ENCODE measurements at regions not wholly inside any gene's neighbourhood (a gene's known extent, or its start where the extent isn't known, plus 50 kb on each side); places are given as distances from the start of the nearest gene placed in this dataset.

DNA sequence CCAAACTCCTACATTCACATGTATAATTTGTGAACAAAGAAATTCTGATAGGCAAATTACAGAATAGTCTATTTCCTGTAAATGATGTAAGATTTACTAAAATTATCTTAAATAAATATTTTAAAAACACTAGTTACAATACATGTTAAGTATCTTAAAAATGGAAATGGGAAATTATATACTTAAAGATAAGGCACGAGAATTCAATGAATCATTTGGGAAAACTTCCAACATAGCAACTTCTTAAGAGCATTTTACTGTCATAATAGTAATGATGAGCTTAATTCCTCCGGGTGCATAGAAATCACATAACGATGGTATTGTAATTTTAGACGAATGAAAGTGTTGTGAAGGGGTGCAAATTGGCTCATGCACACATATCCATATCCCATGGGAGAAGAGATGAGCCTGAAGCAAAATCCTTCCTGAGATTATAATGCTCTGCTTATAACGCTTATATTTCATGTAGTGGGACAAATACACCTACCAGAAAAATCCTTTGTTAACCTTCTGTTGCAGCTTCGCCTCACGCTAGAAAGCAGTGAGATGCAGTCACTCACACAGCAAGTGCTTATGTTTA lies 873.5 kb downstream of the PDHA2 start:
- no peak for DNase-seq

DNA sequence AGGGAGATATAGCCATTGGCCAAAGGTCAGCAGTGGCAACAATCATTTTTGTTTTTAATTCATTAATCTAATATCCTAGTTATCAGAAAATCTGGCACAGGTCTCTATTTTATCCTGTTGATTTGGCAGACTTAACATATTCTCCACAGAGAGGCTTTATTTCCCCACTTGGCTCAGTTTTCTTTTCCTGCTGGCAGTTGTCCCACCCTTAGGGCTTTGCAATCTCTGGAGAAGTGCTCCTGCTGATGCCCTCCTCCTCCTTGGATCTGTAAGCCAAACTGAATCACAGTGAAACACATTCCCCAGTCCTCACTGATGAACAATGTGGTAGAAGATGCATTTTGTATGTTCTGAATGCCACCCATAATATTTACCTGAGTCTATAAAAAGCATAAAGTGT lies 889.7 kb downstream of the PDHA2 start:
- DNase-seq, result no peak

DNA sequence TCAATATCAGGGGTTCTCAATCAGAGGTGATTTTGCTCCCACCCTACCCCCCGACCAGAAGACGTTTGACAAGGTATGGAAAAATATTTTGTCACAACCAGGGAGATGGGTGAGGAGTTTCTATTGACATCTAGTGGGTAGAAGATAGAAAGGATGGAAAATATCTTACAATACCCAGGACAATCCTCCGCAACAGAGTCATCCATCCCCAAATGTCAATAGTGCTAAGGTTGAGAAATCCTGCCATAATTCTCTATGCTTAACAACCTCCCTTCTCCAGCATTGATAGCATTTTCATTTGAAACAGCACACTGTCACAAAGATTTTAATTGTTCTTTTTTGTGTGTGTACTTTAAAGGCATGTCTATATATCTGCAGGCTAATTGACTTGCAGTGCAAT lies 890.5 kb downstream of the PDHA2 start:
- no peak for DNase-seq

DNA sequence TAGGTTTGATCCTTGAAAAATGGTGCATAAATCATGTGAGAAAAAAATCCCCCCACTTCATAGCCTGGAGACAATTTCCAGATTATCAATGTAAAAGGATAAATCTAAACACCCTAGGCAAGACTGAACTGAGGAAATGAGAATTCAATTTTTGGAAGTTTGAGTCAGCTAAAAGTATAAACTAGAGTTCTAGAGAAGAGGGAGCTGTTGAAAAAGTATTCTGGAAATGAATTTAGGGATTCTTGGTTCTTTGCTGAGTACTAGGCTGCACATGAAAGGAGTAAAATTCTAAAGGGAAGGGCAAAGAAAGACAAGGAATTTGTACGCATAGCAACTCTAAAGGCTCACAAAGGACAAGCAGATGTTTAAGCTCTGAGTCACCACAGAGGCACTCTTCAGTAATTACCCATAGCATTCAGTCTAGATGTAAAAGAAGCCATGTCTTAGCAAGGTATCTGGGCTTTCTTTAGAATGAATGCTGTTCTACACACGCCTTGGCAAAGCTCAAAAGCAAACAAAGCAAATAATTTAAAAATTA lies 896.5 kb downstream of the PDHA2 start:
- DNase-seq, result no peak

DNA sequence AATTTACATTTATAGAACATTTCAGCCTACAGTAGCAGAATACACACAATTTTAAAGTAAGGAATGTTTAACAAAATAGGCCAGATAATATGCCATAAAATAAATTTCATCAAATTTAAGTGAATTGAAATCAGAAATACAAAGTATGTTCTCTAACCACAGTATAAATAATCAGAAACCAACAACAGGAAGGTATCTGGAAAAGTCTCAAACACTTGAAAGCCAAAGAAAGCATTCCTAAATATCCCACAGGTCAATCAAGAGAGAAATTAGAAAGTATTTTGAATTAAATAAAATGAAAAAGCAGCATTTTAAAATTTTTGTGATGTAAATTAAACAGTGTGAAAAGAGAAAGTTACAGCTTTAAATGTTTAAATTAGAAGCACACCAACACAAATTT lies 899.2 kb downstream of the PDHA2 start:
- DNase-seq, result no peak

DNA sequence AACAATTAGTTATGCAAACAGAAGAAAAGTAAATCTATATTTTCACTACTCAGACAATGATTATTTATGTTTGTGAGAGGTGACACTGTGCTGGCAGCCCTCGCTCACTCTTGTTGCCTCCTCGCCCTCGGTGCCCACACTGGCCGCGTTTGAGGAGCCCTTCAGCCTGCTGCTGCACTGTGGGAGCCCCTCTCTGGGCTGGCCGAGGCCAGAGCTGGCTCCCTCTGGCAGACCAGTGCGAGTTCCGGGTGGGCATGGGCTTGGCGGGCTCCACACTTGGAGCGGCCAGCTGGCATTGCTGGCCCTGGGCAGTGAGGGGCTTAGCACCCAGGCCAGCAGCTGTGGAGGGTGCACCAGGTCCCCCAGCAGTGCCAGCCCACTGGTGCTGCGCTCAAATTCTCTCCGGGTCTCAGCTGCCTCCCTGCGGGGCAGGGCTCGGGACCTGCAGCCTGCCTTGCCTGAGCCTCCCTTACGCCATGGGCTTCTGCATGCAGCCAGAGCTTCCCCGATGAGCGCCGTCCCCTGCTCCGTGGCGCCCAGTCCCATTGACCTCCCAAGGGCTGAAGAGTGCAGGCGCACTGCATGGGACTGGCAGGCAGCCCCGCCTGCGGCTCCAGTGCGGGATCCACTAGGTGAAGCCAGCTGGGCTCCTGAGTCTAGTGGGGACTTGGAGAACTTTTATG lies 902.6 kb downstream of the PDHA2 start:
- no peak for DNase-seq

DNA sequence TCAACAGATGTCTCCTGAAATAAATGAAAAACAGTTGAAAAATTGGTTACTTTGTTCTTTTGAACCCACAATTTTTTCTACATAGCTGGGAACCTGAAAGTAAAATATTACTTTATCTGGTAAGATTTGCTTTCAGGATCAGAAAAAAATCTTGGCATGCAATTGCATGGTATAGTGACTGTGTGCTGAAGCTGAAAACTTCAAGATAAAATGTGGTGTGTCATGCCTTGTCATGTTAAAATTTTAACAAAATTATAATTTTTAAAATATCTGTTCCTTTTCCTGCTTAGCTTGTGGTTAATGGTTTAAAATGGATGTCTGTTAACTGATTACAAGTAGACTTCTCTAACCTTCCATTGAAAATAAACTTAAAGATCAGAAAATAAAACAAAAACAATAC lies 904.8 kb downstream of the PDHA2 start:
- DNase-seq, result no peak

DNA sequence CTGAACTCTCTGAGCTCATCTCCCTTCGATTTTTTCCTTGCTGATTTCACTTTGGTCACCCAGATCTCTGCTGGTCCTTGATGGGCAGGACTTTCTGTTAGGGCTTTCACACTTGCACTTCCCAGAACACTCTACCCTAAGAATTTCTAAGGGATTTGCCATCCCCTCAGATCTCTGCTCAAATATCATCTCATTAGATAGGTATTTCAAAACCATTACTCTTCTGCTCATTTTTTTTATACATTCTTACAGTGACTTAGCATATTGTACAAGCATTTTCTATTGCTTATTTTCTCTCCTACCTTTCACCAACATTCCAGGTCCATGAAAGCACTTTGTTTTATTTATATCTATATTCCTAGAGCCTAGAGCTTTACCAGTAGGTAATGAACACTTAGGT lies 913.3 kb downstream of the PDHA2 start:
- no peak for DNase-seq

DNA sequence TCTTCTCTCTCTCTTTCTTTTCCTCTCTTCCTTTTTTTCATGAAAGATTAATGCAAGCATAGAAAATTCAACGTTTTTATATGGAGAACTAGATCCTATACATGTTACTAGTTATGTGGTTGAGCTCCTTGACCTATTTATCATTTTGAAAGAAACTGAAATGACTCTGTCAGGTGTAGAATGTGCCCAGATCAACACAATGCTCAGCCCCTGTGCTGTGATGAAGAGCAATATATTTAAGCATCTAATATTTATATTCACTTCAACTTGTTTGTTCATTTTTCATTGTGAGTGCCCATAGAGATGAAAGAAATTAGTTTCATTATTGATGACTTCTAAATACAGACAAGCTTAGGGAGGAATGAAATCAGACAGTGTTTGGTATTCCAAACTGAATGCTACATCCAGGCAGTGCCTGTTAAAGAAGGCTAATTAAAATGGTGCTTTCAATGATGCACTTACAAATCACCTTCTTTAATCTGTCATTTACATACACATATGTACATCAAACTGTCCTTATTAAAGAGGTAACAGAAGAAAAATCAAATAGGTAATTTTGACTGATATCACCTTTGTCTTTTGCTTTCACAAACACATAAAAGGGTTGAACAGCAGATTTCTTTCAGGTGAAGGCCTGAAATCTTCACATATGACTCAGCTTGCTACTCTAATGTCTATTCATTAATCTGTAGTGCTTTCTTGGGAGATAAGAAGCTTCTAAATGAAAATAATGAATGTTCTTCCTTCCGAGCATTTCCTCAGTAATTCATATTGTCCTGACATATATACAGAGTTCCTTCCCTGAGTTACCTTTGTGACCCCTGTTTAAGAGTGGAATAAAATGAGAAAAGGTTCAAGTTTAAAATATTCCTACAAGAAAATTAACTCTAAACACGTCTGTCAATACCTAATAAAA lies 915.9 kb downstream of the PDHA2 start:
- no peak for DNase-seq

DNA sequence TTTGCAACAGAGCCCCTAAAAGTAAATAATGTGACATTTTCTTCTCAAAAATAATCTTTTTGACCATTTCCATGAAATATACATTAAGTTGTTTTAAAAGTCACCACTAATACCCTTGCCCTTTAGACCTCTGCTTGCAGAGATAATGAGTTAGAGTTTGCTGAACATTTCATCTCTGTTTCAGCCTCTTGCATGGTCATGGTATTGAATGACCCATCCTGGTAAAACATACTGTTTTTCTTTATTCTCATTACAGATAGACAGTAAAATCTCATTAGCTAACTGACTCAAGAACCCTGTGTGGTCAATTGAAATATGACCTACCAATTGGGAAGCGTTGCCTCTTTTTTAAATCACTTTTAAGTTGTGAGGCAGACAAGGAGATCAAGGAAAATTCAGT lies 916.7 kb downstream of the PDHA2 start:
- no peak for DNase-seq

DNA sequence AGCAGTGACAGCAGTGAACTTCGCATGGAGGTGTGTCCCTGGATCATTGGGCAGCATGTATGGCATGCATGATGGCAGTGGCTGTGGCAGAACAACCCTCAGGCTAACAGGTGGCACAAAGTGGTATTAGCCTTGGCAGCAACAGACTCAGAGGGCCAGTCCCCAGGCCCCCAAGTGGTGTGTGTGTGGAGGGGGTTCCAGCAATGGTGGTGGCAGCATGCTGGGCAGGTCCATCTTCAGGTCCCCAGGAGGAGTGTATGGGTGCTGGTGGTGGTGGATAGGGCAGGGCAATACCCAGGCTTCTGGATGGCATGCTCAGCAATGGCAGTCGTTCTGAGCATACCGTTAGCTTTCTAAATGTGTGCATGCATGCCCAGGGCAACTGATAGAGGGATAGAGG lies 923.7 kb downstream of the PDHA2 start:
- no peak for DNase-seq

DNA sequence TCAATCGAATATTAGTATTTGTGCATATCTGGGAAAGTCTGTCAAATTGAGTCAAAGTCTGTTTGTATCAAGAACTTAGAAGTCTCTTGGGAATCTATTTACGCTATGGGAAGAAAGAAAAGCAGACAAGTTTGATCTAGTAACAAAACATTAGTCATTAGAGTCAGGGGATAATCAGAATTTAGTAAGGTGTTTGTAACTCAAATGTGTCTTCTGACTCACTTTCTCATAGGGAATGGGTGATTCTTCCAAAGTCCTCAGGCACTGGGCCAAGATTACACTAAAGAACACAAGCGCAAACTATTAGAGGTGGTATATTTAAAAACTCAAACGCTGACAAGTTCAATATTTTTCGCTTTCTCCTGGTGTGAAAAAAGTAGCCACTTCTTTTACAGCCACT lies 926.5 kb downstream of the PDHA2 start:
- no peak for DNase-seq

DNA sequence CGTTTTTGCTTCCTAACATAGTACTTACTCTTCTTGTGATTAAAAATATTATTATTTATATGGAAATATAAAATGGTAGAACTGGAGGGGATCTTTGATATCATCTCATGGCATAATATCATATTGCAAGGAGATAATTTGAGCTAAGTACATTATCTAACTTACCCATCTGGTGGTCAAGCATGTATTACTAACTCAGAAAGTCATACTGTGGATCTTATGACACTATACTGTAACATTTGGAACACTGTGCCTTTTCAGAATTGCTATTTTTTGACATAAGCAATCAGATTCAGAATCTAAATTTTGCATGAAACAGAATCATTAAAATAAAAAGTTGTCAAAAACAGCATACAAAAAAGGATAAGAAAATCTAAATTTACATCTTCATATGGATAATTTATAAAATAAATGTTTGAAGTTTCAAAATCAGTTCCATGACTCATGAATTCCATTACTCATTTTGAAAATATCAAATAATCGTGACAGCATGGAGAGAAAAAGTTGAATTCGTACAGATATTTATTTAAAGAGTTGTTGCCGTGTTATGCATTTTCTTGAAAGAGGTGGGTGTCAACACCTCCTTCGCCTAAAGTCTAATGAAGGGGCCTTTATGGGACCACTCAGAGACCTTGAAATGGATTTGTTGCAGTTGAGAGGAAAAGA lies 928.1 kb downstream of the PDHA2 start:
- DNase-seq, result no peak

DNA sequence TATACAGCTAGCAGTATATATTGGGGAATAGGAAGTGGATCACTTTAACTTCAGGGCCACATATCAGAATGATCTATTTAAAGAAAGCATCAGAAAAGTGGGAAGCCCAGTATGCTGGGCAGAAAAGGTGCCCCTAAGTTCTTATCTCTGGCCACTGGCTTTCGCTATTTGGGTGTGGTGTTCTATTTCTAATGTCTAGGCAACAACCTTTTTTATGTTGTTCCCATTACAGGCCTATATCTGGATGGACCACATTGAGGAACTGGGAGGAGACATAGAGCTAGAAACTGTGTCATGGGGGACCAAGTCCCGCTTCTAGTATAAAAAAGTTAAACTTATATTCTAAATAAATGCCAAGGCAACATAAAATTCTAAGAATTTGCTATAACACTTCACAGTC lies 935.6 kb downstream of the PDHA2 start:
- no peak for DNase-seq

DNA sequence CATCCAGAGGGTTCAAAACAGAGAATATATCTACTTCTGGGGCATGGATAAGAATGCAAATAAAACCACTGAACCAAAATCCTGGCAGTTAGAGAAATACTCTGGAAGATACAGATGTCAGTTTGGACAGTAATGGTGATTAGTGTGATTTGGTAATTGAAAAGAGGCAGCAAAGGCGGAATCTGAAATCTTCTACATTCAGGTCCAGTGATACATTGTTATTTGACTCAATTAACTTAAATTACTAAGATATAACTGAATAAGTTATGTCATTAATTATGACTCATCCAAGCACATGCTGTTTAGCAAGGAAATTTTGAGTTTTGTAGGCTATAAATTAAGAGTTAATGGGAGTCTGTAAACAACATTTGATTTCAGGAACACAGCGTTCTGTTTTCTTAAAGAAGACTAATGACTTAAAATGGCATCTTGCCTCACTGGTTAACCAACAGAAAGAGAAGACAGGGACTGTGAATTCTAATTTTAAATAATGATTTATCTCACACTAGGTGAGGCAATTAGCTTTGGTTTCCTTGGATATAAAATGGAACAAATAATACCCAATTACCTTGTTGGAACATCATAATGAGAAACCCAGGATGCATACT lies 937.1 kb downstream of the PDHA2 start:
- DNase-seq, result no peak

DNA sequence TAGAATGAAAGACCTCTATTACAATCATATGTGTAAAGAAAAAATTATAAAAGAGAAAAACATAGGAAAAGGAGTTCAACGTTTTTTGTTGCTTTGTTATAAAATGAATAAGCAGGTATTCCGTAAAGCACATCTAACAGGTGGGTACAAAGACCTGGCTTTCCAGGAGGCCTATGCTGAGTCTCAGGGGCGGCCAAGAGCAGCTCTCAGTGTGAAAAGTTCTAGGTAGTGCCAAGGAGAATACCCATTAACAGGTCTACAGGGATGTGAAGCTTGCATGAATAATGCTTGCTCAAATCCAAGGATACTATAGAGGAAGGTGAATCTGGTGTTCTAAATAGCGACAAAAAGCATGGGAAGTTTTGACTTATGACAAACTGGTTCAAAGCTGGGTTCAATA lies 944.4 kb downstream of the PDHA2 start:
- DNase-seq, result no peak

DNA sequence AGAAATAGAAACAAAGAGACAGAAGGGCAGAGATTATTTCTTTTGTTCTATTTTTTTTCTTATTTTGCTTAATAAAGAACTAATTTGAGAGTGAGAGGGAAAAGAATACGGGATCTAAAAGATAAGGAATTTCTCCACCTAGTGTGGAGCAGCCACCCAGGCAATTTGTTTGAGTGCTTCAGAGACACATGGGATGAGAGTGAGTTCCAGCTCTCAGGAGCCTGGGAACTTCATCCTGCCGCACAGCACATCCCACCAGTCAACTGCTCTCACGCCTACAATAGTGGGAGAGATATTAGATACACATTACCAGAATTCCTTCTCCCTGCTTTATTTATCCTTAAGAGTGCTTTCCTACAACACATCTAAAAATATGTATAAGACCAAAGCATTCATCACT lies 946.4 kb downstream of the PDHA2 start:
- DNase-seq, result no peak

DNA sequence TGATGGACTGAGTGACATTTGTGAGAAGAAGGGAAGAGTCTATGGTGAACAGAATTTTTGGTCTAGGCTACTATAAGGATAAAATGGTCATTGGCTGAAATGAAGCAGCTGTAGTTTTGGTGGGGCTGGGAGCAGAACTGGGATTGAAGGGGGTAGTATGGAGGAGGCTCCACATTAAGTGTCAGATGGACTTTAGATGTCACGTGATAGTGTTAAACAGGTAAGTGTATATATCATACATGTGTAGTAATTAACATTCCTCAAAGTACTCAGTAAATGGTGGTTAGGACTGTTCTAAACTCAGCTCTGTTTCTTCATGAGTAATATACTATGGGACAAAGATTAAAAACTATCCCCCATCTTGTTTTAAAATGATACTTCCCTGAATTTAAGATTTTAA lies 947.9 kb downstream of the PDHA2 start:
- DNase-seq, result no peak

DNA sequence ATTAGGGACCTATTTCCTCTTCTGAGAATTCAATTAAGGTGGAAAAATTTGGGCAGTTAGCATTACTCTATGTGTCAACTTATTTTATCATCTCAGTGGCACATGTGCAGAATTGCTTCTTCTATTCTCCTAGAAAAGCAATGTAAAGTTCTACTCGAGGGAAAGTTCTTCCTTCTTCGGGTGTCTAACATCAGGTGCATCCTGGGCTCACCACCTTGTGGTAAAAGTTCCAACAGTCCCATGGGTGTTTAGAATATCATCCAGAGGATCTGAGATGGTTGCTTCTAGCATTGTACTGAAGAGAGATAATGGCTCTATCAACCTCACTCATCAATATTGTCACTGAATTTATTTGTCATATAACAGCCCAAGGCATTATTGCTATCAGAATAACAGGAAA lies 969.7 kb downstream of the PDHA2 start:
- no peak for DNase-seq

DNA sequence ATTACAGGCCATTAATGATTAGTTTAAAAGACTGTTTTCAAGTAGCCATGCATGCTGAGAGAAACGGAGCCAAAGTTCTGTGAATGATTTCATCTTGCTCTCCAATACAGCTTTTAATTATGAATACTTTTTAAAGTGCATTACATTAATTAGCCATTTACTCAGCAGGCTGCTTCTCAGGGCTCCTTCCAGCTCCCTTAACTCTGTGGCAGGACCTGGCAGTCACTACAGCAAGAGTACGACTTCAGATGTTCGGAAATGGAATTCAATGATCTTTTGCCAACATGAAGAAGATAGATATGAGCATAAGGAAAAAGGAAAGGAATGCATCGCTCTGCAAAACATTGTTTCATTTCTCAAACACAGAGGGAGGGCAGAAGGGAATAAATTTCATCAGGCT lies 987.2 kb downstream of the PDHA2 start:
- DNase-seq, result no peak

DNA sequence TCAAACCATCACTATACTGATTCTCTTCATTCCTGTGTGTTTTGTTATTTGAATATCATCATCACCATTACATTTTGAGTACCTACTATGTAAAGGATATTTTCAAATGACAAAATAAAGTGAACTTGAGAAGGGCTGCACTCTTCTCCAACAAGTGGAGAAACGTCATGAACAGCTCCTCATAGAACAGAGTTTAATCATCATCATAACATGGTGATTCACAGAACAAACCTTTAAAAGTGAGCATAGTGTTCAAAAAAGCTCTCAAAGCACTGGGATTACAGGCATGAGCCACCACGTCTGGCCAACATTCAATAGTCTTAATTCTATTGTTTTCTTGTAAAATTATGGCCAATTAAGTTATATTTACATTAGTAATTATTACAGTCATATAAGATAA lies 993.9 kb downstream of the PDHA2 start:
- DNase-seq, result no peak

DNA sequence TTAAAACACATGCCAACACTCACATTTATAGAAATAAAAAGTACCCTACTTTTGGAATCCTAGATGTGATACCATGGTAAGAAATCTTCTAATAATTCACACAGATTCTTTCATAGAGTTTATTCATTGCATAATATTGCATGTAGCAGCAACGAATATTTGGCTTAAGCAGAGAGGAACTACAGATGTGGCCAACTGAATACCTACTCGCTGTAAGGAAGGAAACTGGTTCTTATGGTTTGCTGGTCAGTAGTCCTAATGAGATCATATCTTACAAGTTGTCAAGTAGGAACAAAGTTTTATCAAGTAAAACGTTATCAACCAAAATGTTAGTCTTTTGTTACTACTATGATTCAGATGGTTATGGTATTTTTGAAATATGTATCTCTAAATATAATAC lies 996.1 kb downstream of the PDHA2 start:
- no peak for DNase-seq

DNA sequence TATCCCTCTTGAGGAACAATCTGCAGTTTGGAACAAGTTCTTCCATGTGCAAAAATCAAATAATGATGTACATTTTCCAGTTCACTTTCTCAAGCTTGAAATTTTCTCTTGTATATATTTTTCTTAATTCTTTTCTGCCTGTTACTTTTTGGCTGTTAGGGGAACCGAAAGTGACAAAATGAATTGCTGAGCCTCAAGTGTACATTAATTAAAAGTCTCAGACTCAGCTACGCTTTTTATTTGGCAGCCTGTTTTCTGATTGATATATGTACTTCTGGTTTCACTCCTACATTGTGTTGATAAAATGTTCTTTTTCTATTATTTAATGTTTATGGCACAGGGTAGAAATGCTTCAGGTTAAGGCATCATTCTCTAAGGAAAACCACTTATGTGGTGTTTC lies 999.5 kb downstream of the PDHA2 start:
- no peak for DNase-seq
